ENCODE measurements at regions not wholly inside any gene's neighbourhood (a gene's known extent, or its start where the extent isn't known, plus 50 kb on each side); places are given as distances from the start of the nearest gene placed in this dataset.

DNA sequence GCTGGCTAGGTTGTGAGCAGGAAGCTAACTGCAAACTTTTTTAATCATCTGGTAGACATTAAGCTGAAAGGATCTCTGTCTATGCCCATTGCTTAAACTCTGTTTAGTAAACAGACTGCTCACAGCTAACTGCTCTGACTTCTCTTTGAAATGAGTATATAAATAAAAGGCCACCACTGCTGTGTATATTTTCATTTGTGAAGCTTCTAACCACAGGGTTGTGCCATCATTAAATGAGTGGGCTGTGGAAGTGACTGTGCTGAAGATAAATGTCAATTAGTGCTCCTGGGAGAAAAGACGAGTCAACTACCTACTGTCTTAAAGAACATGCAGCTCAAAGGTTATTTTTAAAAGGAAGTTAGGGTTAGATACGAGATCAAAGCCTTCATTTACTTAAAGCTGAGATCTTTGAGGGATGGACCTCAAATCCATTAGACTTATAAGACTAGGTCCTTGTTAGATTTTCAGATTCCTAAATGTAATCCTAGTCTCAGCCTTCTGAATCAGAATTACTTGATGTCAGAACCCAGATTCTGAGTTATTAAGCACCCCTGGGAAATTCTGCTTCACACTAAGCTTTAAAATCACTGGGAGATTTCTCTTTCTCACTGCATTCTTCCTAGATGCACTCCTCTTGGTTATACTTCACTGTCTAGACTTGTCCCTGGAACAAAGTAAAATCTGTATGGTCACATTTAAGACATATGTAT is 213.1 kb upstream of the FLRT2 start:
- TF ChIP-seq EZH2phosphoT487 (IDR thresholded peaks at IDR 0.05; ENCODE audit: borderline replicate concordance, low read depth, low read length), result no peak
- TF ChIP-seq, protein P1, sequence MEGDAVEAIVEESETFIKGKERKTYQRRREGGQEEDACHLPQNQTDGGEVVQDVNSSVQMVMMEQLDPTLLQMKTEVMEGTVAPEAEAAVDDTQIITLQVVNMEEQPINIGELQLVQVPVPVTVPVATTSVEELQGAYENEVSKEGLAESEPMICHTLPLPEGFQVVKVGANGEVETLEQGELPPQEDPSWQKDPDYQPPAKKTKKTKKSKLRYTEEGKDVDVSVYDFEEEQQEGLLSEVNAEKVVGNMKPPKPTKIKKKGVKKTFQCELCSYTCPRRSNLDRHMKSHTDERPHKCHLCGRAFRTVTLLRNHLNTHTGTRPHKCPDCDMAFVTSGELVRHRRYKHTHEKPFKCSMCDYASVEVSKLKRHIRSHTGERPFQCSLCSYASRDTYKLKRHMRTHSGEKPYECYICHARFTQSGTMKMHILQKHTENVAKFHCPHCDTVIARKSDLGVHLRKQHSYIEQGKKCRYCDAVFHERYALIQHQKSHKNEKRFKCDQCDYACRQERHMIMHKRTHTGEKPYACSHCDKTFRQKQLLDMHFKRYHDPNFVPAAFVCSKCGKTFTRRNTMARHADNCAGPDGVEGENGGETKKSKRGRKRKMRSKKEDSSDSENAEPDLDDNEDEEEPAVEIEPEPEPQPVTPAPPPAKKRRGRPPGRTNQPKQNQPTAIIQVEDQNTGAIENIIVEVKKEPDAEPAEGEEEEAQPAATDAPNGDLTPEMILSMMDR (conservative IDR thresholded peaks at IDR 0.05; ENCODE audit: low read length), result no peak
- H3K4me2 ChIP-seq (ENCODE audit: low read length), result no peak overlapping the region
- no peaks in the 10 kb centered on the region for H3K9me2 ChIP-seq (ENCODE audit: insufficient read depth, low read length)
- ChIA-PET CTCF (ENCODE audit: unreplicated experiment) (no interaction called here), POLR2A (interaction anchor here (0.6 kb wide), 1 partner anchor 121 kb away, joined by 3 read pairs; no protein-coding TSS in a partner anchor)
- intact Hi-C loops (cut with micrococcal nuclease; ENCODE audit: unreplicated experiment), result no loop called here
- H3K79me2 ChIP-seq (ENCODE audit: insufficient read depth, low read depth, low read length), result no peaks in the 10 kb centered on the region
- no peak overlapping the region for H3K27ac ChIP-seq (ENCODE audit: low read depth, low read length, poor library complexity, severe bottlenecking)
- no TSS peak for BruUV-seq (replicated peaks)
- no peak overlapping the region for H3K4me3 ChIP-seq (ENCODE audit: low read depth, low read length, poor library complexity, severe bottlenecking)
- DNase-seq (ENCODE audit: low spot score), result no peak
- no peaks in the 10 kb centered on the region for H3K9me3 ChIP-seq (ENCODE audit: low read length)
- no peaks in the 10 kb centered on the region for H4K20me1 ChIP-seq (ENCODE audit: insufficient read depth, low read length)
- no peak overlapping the region for H2AFZ ChIP-seq (ENCODE audit: low read length)
- H3K36me3 ChIP-seq (ENCODE audit: insufficient read depth, low read length), result no peaks in the 10 kb centered on the region
- H3K4me1 ChIP-seq (ENCODE audit: insufficient read depth, low read length, poor library complexity, severe bottlenecking), result no peaks in the 10 kb centered on the region

GRCh38 chr14:85317491-85318021 is 212.4 kb upstream of the FLRT2 start:
- H2AFZ ChIP-seq (ENCODE audit: low read length), result no peak overlapping the region
- no peaks in the 10 kb centered on the region for H4K20me1 ChIP-seq (ENCODE audit: insufficient read depth, low read length)
- POLR2A ChIA-PET, result no interaction called here
- no peak for DNase-seq (ENCODE audit: low spot score)
- intact Hi-C loops (cut with micrococcal nuclease; ENCODE audit: unreplicated experiment), result no loop called here
- BruUV-seq (replicated peaks), result no TSS peak
- no peaks in the 10 kb centered on the region for H3K79me2 ChIP-seq (ENCODE audit: insufficient read depth, low read depth, low read length)
- no peak overlapping the region for H3K4me2 ChIP-seq (ENCODE audit: low read length)
- H3K4me3 ChIP-seq (ENCODE audit: low read depth, low read length, poor library complexity, severe bottlenecking), result no peak overlapping the region
- no peaks in the 10 kb centered on the region for H3K36me3 ChIP-seq (ENCODE audit: insufficient read depth, low read length)
- CTCF ChIA-PET (ENCODE audit: unreplicated experiment), result no interaction called here
- no peaks in the 10 kb centered on the region for H3K4me1 ChIP-seq (ENCODE audit: insufficient read depth, low read length, poor library complexity, severe bottlenecking)
- TF ChIP-seq, protein P1 (conservative IDR thresholded peaks at IDR 0.05; ENCODE audit: low read length), result no peak
- TF ChIP-seq EZH2phosphoT487 (IDR thresholded peaks at IDR 0.05; ENCODE audit: borderline replicate concordance, low read depth, low read length), result no peak
- no peaks in the 10 kb centered on the region for H3K9me2 ChIP-seq (ENCODE audit: insufficient read depth, low read length)
- H3K27ac ChIP-seq (ENCODE audit: low read depth, low read length, poor library complexity, severe bottlenecking), result no peak overlapping the region
- H3K9me3 ChIP-seq (ENCODE audit: low read length), result no peaks in the 10 kb centered on the region

DNA sequence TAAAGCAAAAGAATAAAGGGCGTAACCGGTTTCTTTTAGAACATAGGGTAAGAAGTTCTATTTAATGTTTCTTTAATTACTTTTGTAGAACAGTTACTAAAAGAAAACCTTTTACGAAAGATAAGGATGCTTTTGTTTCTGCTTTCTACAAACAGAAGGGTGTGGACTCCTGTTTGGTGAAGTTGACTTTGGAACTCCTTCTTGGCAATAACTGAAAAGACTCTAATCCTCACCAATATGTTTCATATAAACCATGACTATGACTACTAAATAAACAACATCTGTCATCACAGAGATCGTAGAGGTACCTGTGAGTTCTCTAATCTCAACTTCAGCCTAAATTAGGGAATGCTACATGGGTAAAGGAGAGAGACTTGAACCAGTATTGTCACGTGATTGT is 210.8 kb upstream of the FLRT2 start:
- POLR2A ChIA-PET, result interaction anchor here (1.0 kb wide), 1 partner anchor 79 kb away, joined by 4 read pairs; no protein-coding TSS in a partner anchor

More for the DNA sequence above, 210.8 kb upstream of the FLRT2 start:
- CTCF ChIA-PET (ENCODE audit: unreplicated experiment), result no interaction called here
- H3K79me2 ChIP-seq (ENCODE audit: insufficient read depth, low read depth, low read length), result no peaks in the 10 kb centered on the region
- no peak overlapping the region for H3K27ac ChIP-seq (ENCODE audit: low read depth, low read length, poor library complexity, severe bottlenecking)
- no peak for DNase-seq (ENCODE audit: low spot score)
- H3K9me2 ChIP-seq (ENCODE audit: insufficient read depth, low read length), result no peaks in the 10 kb centered on the region
- H3K9me3 ChIP-seq (ENCODE audit: low read length), result no peaks in the 10 kb centered on the region
- no peak overlapping the region for H2AFZ ChIP-seq (ENCODE audit: low read length)
- no peaks in the 10 kb centered on the region for H3K36me3 ChIP-seq (ENCODE audit: insufficient read depth, low read length)
- no peak overlapping the region for H3K4me2 ChIP-seq (ENCODE audit: low read length)
- no peak for TF ChIP-seq EZH2phosphoT487 (IDR thresholded peaks at IDR 0.05; ENCODE audit: borderline replicate concordance, low read depth, low read length)
- TF ChIP-seq, protein P1 (conservative IDR thresholded peaks at IDR 0.05; ENCODE audit: low read length), result no peak
- intact Hi-C loops (cut with micrococcal nuclease; ENCODE audit: unreplicated experiment), result no loop called here
- H3K4me3 ChIP-seq (ENCODE audit: low read depth, low read length, poor library complexity, severe bottlenecking), result no peak overlapping the region
- no peaks in the 10 kb centered on the region for H3K4me1 ChIP-seq (ENCODE audit: insufficient read depth, low read length, poor library complexity, severe bottlenecking)
- BruUV-seq (replicated peaks), result no TSS peak
- no peaks in the 10 kb centered on the region for H4K20me1 ChIP-seq (ENCODE audit: insufficient read depth, low read length)

All from OCI-LY7 (cell line).